ENCODE measurements at regions not wholly inside any gene's neighbourhood (a gene's known extent, or its start where the extent isn't known, plus 50 kb on each side); places are given as distances from the start of the nearest gene placed in this dataset.

DNA sequence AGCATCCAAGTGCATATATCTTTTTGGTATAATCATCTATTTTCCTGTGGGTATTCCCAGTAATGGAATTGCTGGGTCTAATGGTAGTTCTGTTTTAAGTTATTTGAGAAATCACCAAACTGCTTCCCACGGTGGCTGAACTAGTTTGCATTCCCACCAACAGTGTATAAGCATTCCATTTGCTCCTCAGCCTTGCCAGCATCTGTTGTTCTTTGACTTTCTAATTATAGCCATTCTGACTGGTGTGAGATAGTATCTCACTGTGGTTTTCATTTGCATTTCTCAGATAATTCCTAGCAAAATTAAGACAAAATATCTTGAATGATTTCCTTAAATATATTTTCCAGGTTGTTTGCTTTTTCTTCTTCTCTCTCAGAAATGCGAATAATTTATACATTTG is 341.1 kb downstream of the GBA3 start:
- Histone ChIP-seq H3K4me3 (ENCODE audit: low read length) (no peak overlapping the region), H3K27me3 (ENCODE audit: control insufficient read depth, low read length) (no peaks in the 10 kb centered on the region), H4K20me1 (ENCODE audit: control insufficient read depth, insufficient read depth, low read depth, low read length) (no peaks in the 10 kb centered on the region), H3K36me3 (ENCODE audit: control insufficient read depth, low read length) (no peaks in the 10 kb centered on the region), H3F3A (ENCODE audit: control insufficient read depth, insufficient read depth) (no peaks in the 10 kb centered on the region), H3K79me2 (ENCODE audit: control insufficient read depth, low read length) (no peaks in the 10 kb centered on the region), H3K27ac (ENCODE audit: low read depth, low read length) (no peak overlapping the region), H3K4me1 (ENCODE audit: control insufficient read depth, low read length) (no peaks in the 10 kb centered on the region), H3K4me2 (ENCODE audit: low read length) (no peak overlapping the region), H3K9me2 (replicated peaks; ENCODE audit: control insufficient read depth, low read length) (no peaks in the 10 kb centered on the region), H3K9me3 (ENCODE audit: control insufficient read depth, insufficient read depth, low read length) (no peaks in the 10 kb centered on the region)
- TF ChIP-seq, protein P1, sequence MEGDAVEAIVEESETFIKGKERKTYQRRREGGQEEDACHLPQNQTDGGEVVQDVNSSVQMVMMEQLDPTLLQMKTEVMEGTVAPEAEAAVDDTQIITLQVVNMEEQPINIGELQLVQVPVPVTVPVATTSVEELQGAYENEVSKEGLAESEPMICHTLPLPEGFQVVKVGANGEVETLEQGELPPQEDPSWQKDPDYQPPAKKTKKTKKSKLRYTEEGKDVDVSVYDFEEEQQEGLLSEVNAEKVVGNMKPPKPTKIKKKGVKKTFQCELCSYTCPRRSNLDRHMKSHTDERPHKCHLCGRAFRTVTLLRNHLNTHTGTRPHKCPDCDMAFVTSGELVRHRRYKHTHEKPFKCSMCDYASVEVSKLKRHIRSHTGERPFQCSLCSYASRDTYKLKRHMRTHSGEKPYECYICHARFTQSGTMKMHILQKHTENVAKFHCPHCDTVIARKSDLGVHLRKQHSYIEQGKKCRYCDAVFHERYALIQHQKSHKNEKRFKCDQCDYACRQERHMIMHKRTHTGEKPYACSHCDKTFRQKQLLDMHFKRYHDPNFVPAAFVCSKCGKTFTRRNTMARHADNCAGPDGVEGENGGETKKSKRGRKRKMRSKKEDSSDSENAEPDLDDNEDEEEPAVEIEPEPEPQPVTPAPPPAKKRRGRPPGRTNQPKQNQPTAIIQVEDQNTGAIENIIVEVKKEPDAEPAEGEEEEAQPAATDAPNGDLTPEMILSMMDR (IDR thresholded peaks at IDR 0.05; ENCODE audit: low read depth, low read length, poor library complexity, severe bottlenecking) = no peak
- TF ChIP-seq EZH2phosphoT487 (IDR thresholded peaks at IDR 0.05; ENCODE audit: borderline replicate concordance, low read length) = no peak

- Histone ChIP-seq H3K79me2 (ENCODE audit: control insufficient read depth, low read length) (no peaks in the 10 kb centered on the region), H3K9me3 (ENCODE audit: control insufficient read depth, insufficient read depth, low read length) (no peaks in the 10 kb centered on the region), H3K4me2 (ENCODE audit: low read length) (no peak overlapping the region), H3K4me1 (ENCODE audit: control insufficient read depth, low read length) (no peaks in the 10 kb centered on the region), H3K9me2 (replicated peaks; ENCODE audit: control insufficient read depth, low read length) (no peaks in the 10 kb centered on the region), H3K27me3 (ENCODE audit: control insufficient read depth, low read length) (no peaks in the 10 kb centered on the region), H4K20me1 (ENCODE audit: control insufficient read depth, insufficient read depth, low read depth, low read length) (no peaks in the 10 kb centered on the region), H3K36me3 (ENCODE audit: control insufficient read depth, low read length) (no peaks in the 10 kb centered on the region), H3K4me3 (ENCODE audit: low read length) (no peak overlapping the region), H3F3A (ENCODE audit: control insufficient read depth, insufficient read depth) (no peaks in the 10 kb centered on the region), H3K27ac (ENCODE audit: low read depth, low read length) (no peak overlapping the region)
- no peak for TF ChIP-seq EZH2phosphoT487 (IDR thresholded peaks at IDR 0.05; ENCODE audit: borderline replicate concordance, low read length)
- TF ChIP-seq, protein P1 (IDR thresholded peaks at IDR 0.05; ENCODE audit: low read depth, low read length, poor library complexity, severe bottlenecking) = no peak
These were observed 336.1 kb downstream of the GBA3 start for GRCh38 chr4:23028875-23029274.

DNA sequence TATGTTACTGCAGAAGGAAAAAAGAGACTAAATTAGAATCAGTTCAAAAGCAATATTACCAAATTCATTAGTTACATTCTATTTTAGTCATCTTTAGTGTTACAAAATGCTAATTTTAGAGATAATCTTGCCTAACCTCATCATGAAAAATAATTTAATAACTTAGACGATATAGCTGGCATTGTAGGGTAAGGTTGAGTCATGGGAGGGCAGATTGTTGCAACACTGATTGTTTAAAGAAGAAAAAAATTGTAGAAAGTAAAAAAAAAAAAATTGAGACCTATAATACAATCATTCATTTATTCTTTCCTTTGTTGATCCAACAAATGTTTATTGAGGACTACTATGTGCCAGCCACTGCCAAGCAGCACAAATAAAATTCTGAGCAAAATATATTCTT is 330.9 kb downstream of the GBA3 start:
- Histone ChIP-seq H3K9me3 (ENCODE audit: control insufficient read depth, insufficient read depth, low read length) (no peaks in the 10 kb centered on the region), H3K4me3 (ENCODE audit: low read length) (no peak overlapping the region), H3K36me3 (ENCODE audit: control insufficient read depth, low read length) (no peaks in the 10 kb centered on the region), H3K27me3 (ENCODE audit: control insufficient read depth, low read length) (no peaks in the 10 kb centered on the region), H4K20me1 (ENCODE audit: control insufficient read depth, insufficient read depth, low read depth, low read length) (no peaks in the 10 kb centered on the region), H3K79me2 (ENCODE audit: control insufficient read depth, low read length) (no peaks in the 10 kb centered on the region), H3F3A (ENCODE audit: control insufficient read depth, insufficient read depth) (no peaks in the 10 kb centered on the region), H3K27ac (ENCODE audit: low read depth, low read length) (no peak overlapping the region), H3K4me1 (ENCODE audit: control insufficient read depth, low read length) (no peaks in the 10 kb centered on the region), H3K4me2 (ENCODE audit: low read length) (no peak overlapping the region), H3K9me2 (replicated peaks; ENCODE audit: control insufficient read depth, low read length) (no peaks in the 10 kb centered on the region)
- TF ChIP-seq, protein P1 (IDR thresholded peaks at IDR 0.05; ENCODE audit: low read depth, low read length, poor library complexity, severe bottlenecking) = no peak
- no peak for TF ChIP-seq EZH2phosphoT487 (IDR thresholded peaks at IDR 0.05; ENCODE audit: borderline replicate concordance, low read length)

GRCh38 chr4:23023121-23023520 is 330.4 kb downstream of the GBA3 start:
- Histone ChIP-seq H3K27me3 (ENCODE audit: control insufficient read depth, low read length) (no peaks in the 10 kb centered on the region), H3K36me3 (ENCODE audit: control insufficient read depth, low read length) (no peaks in the 10 kb centered on the region), H3K4me2 (ENCODE audit: low read length) (no peak overlapping the region), H3K27ac (ENCODE audit: low read depth, low read length) (no peak overlapping the region), H3K4me1 (ENCODE audit: control insufficient read depth, low read length) (no peaks in the 10 kb centered on the region), H3K9me3 (ENCODE audit: control insufficient read depth, insufficient read depth, low read length) (no peaks in the 10 kb centered on the region), H3K9me2 (replicated peaks; ENCODE audit: control insufficient read depth, low read length) (no peaks in the 10 kb centered on the region), H3F3A (ENCODE audit: control insufficient read depth, insufficient read depth) (no peaks in the 10 kb centered on the region), H3K79me2 (ENCODE audit: control insufficient read depth, low read length) (no peaks in the 10 kb centered on the region), H4K20me1 (ENCODE audit: control insufficient read depth, insufficient read depth, low read depth, low read length) (no peaks in the 10 kb centered on the region), H3K4me3 (ENCODE audit: low read length) (no peak overlapping the region)
- TF ChIP-seq EZH2phosphoT487 (IDR thresholded peaks at IDR 0.05; ENCODE audit: borderline replicate concordance, low read length) = no peak
- TF ChIP-seq, protein P1 (IDR thresholded peaks at IDR 0.05; ENCODE audit: low read depth, low read length, poor library complexity, severe bottlenecking) = no peak
